ENCODE measurements at regions not wholly inside any gene's neighbourhood (a gene's known extent, or its start where the extent isn't known, plus 50 kb on each side); places are given as distances from the start of the nearest gene placed in this dataset.
"Not testable (repeated sequence)": the region's sequence is repeated elsewhere in the genome, so short reads cannot be mapped to it uniquely, and the experiment has no call there.

DNA sequence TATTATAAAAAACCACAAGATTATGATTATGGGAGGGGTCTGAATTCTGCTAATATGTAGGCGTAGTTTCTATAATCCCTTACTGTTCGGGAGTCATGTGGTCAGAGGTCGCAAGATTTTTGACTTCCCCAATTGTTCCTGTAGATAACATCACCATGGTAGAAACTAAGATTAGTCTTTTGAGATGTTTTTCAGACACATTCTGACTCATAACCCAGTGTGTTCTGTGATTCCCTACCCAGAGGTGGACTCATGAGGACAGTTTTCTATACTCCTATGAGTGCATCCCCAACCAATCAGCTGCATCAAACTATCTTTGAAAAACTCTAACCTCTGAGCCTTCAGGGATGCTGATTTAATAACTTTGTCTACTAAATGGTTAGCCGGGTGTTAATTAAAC, 175.5 kb downstream of the RFPL4B start:
- Histone ChIP-seq H4K20me1 (ENCODE audit: insufficient read depth, low read length) (no peaks in the 10 kb centered on the region), H3K79me2 (ENCODE audit: low read length) (no peaks in the 10 kb centered on the region), H3K36me3 (replicated peaks; ENCODE audit: insufficient read depth, low read length) (no peaks in the 10 kb centered on the region), H3K9me3 (replicated peaks; ENCODE audit: insufficient read depth, low read length) (no peaks in the 10 kb centered on the region), H3K4me3 (ENCODE audit: low read length) (no peak overlapping the region), H3K27me3 (replicated peaks; ENCODE audit: insufficient read depth, low read length) (no peaks in the 10 kb centered on the region), H3K27ac (ENCODE audit: low read length) (no peak overlapping the region), H3K4me1 (ENCODE audit: low read length) (no peaks in the 10 kb centered on the region), H3F3A (ENCODE audit: insufficient read depth, low read length) (no peaks in the 10 kb centered on the region), H3K9me2 (replicated peaks; ENCODE audit: insufficient read depth, low read length) (no peaks in the 10 kb centered on the region), H3K4me2 (ENCODE audit: low read depth, low read length) (no peak overlapping the region), H3K9ac (ENCODE audit: low read length) (no peak overlapping the region), H2AFZ (ENCODE audit: low read length) (no peak overlapping the region)
- TF ChIP-seq EZH2 (optimal IDR thresholded peaks at IDR 0.05; ENCODE audit: low read depth, low read length) (no peak), EZH2phosphoT487 (IDR thresholded peaks at IDR 0.05; ENCODE audit: low read length) (no peak)
- TF ChIP-seq, protein P1, sequence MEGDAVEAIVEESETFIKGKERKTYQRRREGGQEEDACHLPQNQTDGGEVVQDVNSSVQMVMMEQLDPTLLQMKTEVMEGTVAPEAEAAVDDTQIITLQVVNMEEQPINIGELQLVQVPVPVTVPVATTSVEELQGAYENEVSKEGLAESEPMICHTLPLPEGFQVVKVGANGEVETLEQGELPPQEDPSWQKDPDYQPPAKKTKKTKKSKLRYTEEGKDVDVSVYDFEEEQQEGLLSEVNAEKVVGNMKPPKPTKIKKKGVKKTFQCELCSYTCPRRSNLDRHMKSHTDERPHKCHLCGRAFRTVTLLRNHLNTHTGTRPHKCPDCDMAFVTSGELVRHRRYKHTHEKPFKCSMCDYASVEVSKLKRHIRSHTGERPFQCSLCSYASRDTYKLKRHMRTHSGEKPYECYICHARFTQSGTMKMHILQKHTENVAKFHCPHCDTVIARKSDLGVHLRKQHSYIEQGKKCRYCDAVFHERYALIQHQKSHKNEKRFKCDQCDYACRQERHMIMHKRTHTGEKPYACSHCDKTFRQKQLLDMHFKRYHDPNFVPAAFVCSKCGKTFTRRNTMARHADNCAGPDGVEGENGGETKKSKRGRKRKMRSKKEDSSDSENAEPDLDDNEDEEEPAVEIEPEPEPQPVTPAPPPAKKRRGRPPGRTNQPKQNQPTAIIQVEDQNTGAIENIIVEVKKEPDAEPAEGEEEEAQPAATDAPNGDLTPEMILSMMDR (IDR thresholded peaks at IDR 0.05; ENCODE audit: low read length), result no peak
- no peak for DNase-seq

DNA sequence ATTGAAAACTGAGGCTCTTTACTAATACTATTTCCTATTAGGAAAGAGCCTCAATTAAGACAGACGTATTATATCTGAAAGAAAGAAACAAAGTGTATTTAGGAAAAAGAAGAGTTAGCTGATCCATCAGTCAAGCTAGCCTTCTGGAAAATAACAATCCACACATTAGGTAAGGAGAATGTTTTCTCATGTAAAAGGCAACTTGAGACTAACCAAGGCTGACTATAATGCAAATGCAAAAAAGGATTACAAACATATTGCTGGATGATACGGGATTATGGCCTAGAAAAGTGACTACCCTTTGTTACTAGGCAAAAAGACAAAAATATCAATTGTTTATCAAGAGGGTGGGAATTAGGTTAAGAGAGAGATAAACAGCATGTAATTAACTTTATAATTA, 176.9 kb downstream of the RFPL4B start:
- TF ChIP-seq EZH2phosphoT487 (IDR thresholded peaks at IDR 0.05; ENCODE audit: low read length) (no peak), EZH2 (optimal IDR thresholded peaks at IDR 0.05; ENCODE audit: low read depth, low read length) (no peak)
- TF ChIP-seq, protein P1 (IDR thresholded peaks at IDR 0.05; ENCODE audit: low read length), result no peak
- Histone ChIP-seq H3K4me2 (ENCODE audit: low read depth, low read length) (no peak overlapping the region), H3F3A (ENCODE audit: insufficient read depth, low read length) (no peaks in the 10 kb centered on the region), H3K9ac (ENCODE audit: low read length) (no peak overlapping the region), H3K4me1 (ENCODE audit: low read length) (no peaks in the 10 kb centered on the region), H3K79me2 (ENCODE audit: low read length) (no peaks in the 10 kb centered on the region), H3K9me3 (replicated peaks; ENCODE audit: insufficient read depth, low read length) (no peaks in the 10 kb centered on the region), H3K27ac (ENCODE audit: low read length) (no peak overlapping the region), H3K4me3 (ENCODE audit: low read length) (no peak overlapping the region), H4K20me1 (ENCODE audit: insufficient read depth, low read length) (no peaks in the 10 kb centered on the region), H2AFZ (ENCODE audit: low read length) (no peak overlapping the region), H3K9me2 (replicated peaks; ENCODE audit: insufficient read depth, low read length) (no peaks in the 10 kb centered on the region), H3K27me3 (replicated peaks; ENCODE audit: insufficient read depth, low read length) (no peaks in the 10 kb centered on the region), H3K36me3 (replicated peaks; ENCODE audit: insufficient read depth, low read length) (no peaks in the 10 kb centered on the region)
- DNase-seq, result no peak

DNA sequence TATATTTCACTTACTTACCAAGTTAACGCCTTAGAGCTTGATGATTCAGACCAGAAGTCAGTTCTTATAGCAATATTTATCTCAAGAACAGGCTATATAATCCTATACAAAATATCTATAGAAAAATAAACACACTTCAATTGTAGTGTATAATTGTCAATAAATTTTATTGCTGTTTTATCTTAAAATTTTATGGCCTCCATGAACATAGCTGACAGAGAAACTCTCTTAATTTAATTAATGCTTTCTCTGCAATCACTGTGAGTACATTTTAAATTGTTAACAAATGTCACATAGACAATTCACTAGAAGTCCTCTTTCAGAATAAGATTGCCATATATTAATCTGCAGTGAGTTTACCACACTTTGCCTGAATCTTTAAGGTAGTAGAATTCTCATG, 178.6 kb downstream of the RFPL4B start:
- Histone ChIP-seq H3K9me2 (replicated peaks; ENCODE audit: insufficient read depth, low read length) (no peaks in the 10 kb centered on the region), H3K4me3 (ENCODE audit: low read length) (no peak overlapping the region), H3K4me2 (ENCODE audit: low read depth, low read length) (no peak overlapping the region), H3K9me3 (replicated peaks; ENCODE audit: insufficient read depth, low read length) (no peaks in the 10 kb centered on the region), H4K20me1 (ENCODE audit: insufficient read depth, low read length) (no peaks in the 10 kb centered on the region), H3K79me2 (ENCODE audit: low read length) (no peaks in the 10 kb centered on the region), H3F3A (ENCODE audit: insufficient read depth, low read length) (no peaks in the 10 kb centered on the region), H3K4me1 (ENCODE audit: low read length) (no peaks in the 10 kb centered on the region), H3K27ac (ENCODE audit: low read length) (no peak overlapping the region), H2AFZ (ENCODE audit: low read length) (no peak overlapping the region), H3K27me3 (replicated peaks; ENCODE audit: insufficient read depth, low read length) (no peaks in the 10 kb centered on the region), H3K9ac (ENCODE audit: low read length) (no peak overlapping the region), H3K36me3 (replicated peaks; ENCODE audit: insufficient read depth, low read length) (no peaks in the 10 kb centered on the region)
- DNase-seq, result no peak
- no peak for TF ChIP-seq EZH2phosphoT487 (IDR thresholded peaks at IDR 0.05; ENCODE audit: low read length)

DNA sequence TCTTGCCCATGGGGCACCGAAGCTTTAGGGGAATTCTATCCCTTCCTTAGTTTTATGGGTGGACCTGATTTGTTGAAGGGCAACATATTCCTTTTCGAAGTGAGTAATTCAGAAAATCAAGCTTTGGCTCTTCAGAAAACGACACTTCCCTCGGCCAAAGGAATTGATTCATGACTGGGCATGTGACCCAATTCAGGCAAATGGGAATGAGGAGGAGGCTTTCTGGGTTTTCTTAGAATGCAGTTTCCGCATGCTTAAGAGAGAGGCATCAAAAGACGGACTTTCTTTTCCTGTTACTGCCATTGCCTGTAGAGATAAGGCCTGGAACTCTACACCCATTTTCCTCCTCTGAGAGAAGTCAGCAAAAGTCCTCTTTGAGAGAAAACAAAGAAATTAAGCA, 179.5 kb downstream of the RFPL4B start:
- Histone ChIP-seq H3K4me2 (ENCODE audit: low read depth, low read length) (no peak overlapping the region), H3K79me2 (ENCODE audit: low read length) (no peaks in the 10 kb centered on the region), H3K9ac (ENCODE audit: low read length) (no peak overlapping the region), H3K9me2 (replicated peaks; ENCODE audit: insufficient read depth, low read length) (no peaks in the 10 kb centered on the region), H4K20me1 (ENCODE audit: insufficient read depth, low read length) (no peaks in the 10 kb centered on the region), H3F3A (ENCODE audit: insufficient read depth, low read length) (no peaks in the 10 kb centered on the region), H3K27ac (ENCODE audit: low read length) (no peak overlapping the region), H3K27me3 (replicated peaks; ENCODE audit: insufficient read depth, low read length) (no peaks in the 10 kb centered on the region), H2AFZ (ENCODE audit: low read length) (no peak overlapping the region), H3K9me3 (replicated peaks; ENCODE audit: insufficient read depth, low read length) (no peaks in the 10 kb centered on the region), H3K4me1 (ENCODE audit: low read length) (no peaks in the 10 kb centered on the region), H3K4me3 (ENCODE audit: low read length) (no peak overlapping the region), H3K36me3 (replicated peaks; ENCODE audit: insufficient read depth, low read length) (no peaks in the 10 kb centered on the region)
- no peak for DNase-seq
- TF ChIP-seq EZH2phosphoT487 (IDR thresholded peaks at IDR 0.05; ENCODE audit: low read length) (no peak), EZH2 (optimal IDR thresholded peaks at IDR 0.05; ENCODE audit: low read depth, low read length) (no peak)
- TF ChIP-seq, protein P1 (IDR thresholded peaks at IDR 0.05; ENCODE audit: low read length), result no peak

DNA sequence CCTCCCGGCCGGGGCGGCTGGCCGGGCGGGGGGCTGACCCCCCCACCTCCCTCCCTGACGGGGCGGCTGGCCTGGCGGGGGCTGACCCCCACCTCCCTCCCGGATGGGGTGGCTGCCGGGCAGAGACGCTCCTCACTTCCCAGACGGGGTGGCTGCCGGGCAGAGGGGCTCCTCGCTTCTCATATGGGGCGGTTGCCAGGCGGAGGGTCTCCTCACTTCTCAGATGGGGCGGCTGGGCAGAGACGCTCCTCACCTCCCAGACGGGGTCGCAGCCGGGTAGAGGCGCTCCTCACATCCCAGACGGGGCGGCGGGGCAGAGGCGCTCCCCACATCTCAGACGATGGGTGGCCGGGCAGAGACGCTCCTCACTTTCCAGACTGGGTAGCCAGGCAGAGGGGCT, 181.2 kb downstream of the RFPL4B start:
- not testable (repeated sequence) for DNase-seq; H3K36me3 ChIP-seq (replicated peaks; ENCODE audit: insufficient read depth, low read length); H4K20me1 ChIP-seq (ENCODE audit: insufficient read depth, low read length); H3K4me1 ChIP-seq (ENCODE audit: low read length); H2AFZ ChIP-seq (ENCODE audit: low read length); H3K79me2 ChIP-seq (ENCODE audit: low read length); H3K27me3 ChIP-seq (replicated peaks; ENCODE audit: insufficient read depth, low read length); H3K9me3 ChIP-seq (replicated peaks; ENCODE audit: insufficient read depth, low read length); H3K4me3 ChIP-seq (ENCODE audit: low read length); H3K27ac ChIP-seq (ENCODE audit: low read length); H3K4me2 ChIP-seq (ENCODE audit: low read depth, low read length); H3K9ac ChIP-seq (ENCODE audit: low read length); H3K9me2 ChIP-seq (replicated peaks; ENCODE audit: insufficient read depth, low read length); H3F3A ChIP-seq (ENCODE audit: insufficient read depth, low read length)

All from MM.1S (cell line).